ENCODE measurements at regions not wholly inside any gene's neighbourhood (a gene's known extent, or its start where the extent isn't known, plus 50 kb on each side); places are given as distances from the start of the nearest gene placed in this dataset.

DNA sequence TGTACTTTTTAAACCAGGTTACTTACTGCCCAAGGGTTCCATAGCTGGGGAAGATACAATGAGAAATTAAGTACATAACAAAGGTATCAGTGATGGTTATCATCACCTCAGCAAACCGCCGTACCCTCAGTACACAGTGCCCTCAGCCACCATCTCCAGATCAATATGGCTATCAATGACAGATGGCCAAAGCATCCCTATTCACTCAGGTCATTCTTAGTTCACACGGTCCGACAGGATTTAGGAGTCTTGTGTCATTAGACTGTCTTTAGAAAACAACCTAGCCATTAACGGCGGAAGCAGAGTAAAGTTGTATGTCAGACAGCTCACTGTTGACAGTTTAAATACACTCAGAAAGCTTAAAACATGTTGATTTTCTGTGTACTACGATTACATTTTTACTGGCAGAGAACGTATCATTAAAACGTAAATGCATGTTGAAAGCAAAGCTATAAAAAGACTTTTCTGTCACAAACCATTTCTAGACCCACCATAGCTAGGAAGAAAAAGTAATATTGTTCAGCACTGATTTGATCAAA is 106.9 kb downstream of the HOXA1 start:
- TF ChIP-seq CTCF (IDR thresholded peaks at IDR 0.05) (no peak), EZH2 (IDR thresholded peaks at IDR 0.05; ENCODE audit: borderline replicate concordance, insufficient read depth, low read depth, low read length, poor library complexity, severe bottlenecking) (no peak)
